SW480 (cell line): ENCODE measurements at regions not wholly inside any gene's neighbourhood (a gene's known extent, or its start where the extent isn't known, plus 50 kb on each side); places are given as distances from the start of the nearest gene placed in this dataset.
A peak's percentile ranks its signal among the peaks of the same experiment; 100 is the strongest.

Source experiments
- DNase-seq: peaks from one replicate; pipeline ENCODE4 v3.0.0-alpha.2; 2016; ENCODE audit warnings: low spot score

- DNase-seq, result no peak
Measured at GRCh38 chr1:14100919-14101318, 400.9 kb downstream of the PRDM2 start.

GRCh38 chr1:14102180-14102579 lies 402.2 kb downstream of the PRDM2 start:
- no peak for DNase-seq

- DNase-seq, result no peak
Measured at GRCh38 chr1:14103878-14104430, 404.0 kb downstream of the PRDM2 start.

- no peak for DNase-seq
Measured at GRCh38 chr1:14106126-14106525, 406.1 kb downstream of the PRDM2 start.

- no peak for DNase-seq
Measured at GRCh38 chr1:14106679-14107313, 406.8 kb downstream of the PRDM2 start.

GRCh38 chr1:14108356-14109275 lies 408.6 kb downstream of the PRDM2 start:
- no peak for DNase-seq

- no peak for DNase-seq
Measured at GRCh38 chr1:14109276-14109635, 409.3 kb downstream of the PRDM2 start.

GRCh38 chr1:14110040-14110439 lies 410.1 kb downstream of the PRDM2 start:
- DNase-seq, result no peak

GRCh38 chr1:14111121-14111520 lies 411.1 kb downstream of the PRDM2 start:
- no peak for DNase-seq

- no peak for DNase-seq
Measured at GRCh38 chr1:14112613-14113012, 412.6 kb downstream of the PRDM2 start.

- DNase-seq, result no peak
Measured at GRCh38 chr1:14113271-14113670, 413.3 kb downstream of the PRDM2 start.

- peak; percentile 29 for DNase-seq
Measured at GRCh38 chr1:14113841-14114567, 414.0 kb downstream of the PRDM2 start.

GRCh38 chr1:14115976-14116375 lies 416.0 kb downstream of the PRDM2 start:
- DNase-seq, result no peak

GRCh38 chr1:14117700-14118099 lies 417.7 kb downstream of the PRDM2 start:
- no peak for DNase-seq

- DNase-seq, result no peak
Measured at GRCh38 chr1:14118691-14119485, 418.9 kb downstream of the PRDM2 start.

GRCh38 chr1:14120895-14121294 lies 420.9 kb downstream of the PRDM2 start:
- DNase-seq, result no peak

GRCh38 chr1:14128096-14128495 lies 428.1 kb downstream of the PRDM2 start:
- no peak for DNase-seq

GRCh38 chr1:14129009-14129408 lies 429.0 kb downstream of the PRDM2 start:
- no peak for DNase-seq

- DNase-seq, result no peak
Measured at GRCh38 chr1:14135070-14135469, 435.1 kb downstream of the PRDM2 start.

GRCh38 chr1:14136152-14136763 lies 436.3 kb downstream of the PRDM2 start:
- DNase-seq, result no peak

- no peak for DNase-seq
Measured at GRCh38 chr1:14136881-14137280, 436.9 kb downstream of the PRDM2 start.
